Upper lobe of right lung (tissue), 1 donor: ENCODE measurements at regions not wholly inside any gene's neighbourhood (a gene's known extent, or its start where the extent isn't known, plus 50 kb on each side); places are given as distances from the start of the nearest gene placed in this dataset.

Experiments
- ATAC-seq: fragments of 200-7000 bp; cut with Tn5 transposase; one replicate; pipeline ENCODE4 v1.9.1; 2020; ENCODE audit warnings: mild to moderate bottlenecking, moderate library complexity
- DNase-seq: peaks from one replicate; pipeline ENCODE4 v3.0.0-alpha.2; 2020
- H3K27ac ChIP-seq: fragments of 200-600 bp; one replicate; pipeline ENCODE4 v1.8.0; 2022
- H3K27me3 ChIP-seq: fragments of 200-600 bp; one replicate; pipeline ENCODE4 v1.8.0; 2022; ENCODE audit warnings: mild to moderate bottlenecking
- H3K36me3 ChIP-seq: fragments of 200-600 bp; one replicate; pipeline ENCODE4 v1.8.0; 2022
- H3K4me1 ChIP-seq: fragments of 200-600 bp; one replicate; pipeline ENCODE4 v1.8.0; 2022
- H3K4me3 ChIP-seq: fragments of 200-600 bp; one replicate; pipeline ENCODE4 v1.8.0; 2022; ENCODE audit warnings: mild to moderate bottlenecking
- H3K9me3 ChIP-seq: fragments of 200-600 bp; one replicate; pipeline ENCODE4 v1.8.0; 2022
- intact Hi-C: fragments of 100-400 bp; cut with DNase I; formaldehyde crosslinking; loops from one replicate; pipeline ENCODE4 v1.11.0; 2022
- TF ChIP-seq, protein P1 (sequence below): fragments of 200-600 bp; IDR thresholded peaks from one replicate; pipeline ENCODE4 v1.8.0; 2022; ENCODE audit warnings: antibody characterized with exemption
- donor health status: DM: no; HTN: yes; CAD: no; lungs with severe emphysema.

DNA sequence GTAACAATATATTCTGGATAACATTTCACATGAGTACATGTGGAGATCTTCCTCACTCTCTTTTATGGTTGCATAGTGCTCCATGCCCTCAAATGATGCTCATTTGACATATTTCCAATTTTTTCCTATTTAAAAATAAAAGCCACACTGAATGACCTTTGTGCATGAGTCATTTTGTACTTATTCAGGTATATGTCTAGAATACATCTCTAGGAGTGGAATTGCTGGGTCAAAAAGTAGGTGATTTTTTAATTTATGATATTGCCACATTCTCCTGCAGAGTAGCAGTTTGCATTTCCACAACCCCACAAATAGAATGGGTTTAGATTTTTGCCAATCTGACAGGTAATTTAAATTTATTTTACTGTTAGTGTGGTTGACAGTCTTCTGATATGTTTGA lies 104.8 kb downstream of the RPAP3 start:
- Histone ChIP-seq H3K36me3 (no peaks in the 10 kb centered on the region), H3K27me3 (no peaks in the 10 kb centered on the region), H3K4me1 (no peaks in the 10 kb centered on the region), H3K4me3 (no peak overlapping the region), H3K9me3 (no peaks in the 10 kb centered on the region), H3K27ac (no peak overlapping the region)
- ATAC-seq (no peak), DNase-seq (no peak)
- intact Hi-C loops: no loop called here
- TF ChIP-seq, protein P1, sequence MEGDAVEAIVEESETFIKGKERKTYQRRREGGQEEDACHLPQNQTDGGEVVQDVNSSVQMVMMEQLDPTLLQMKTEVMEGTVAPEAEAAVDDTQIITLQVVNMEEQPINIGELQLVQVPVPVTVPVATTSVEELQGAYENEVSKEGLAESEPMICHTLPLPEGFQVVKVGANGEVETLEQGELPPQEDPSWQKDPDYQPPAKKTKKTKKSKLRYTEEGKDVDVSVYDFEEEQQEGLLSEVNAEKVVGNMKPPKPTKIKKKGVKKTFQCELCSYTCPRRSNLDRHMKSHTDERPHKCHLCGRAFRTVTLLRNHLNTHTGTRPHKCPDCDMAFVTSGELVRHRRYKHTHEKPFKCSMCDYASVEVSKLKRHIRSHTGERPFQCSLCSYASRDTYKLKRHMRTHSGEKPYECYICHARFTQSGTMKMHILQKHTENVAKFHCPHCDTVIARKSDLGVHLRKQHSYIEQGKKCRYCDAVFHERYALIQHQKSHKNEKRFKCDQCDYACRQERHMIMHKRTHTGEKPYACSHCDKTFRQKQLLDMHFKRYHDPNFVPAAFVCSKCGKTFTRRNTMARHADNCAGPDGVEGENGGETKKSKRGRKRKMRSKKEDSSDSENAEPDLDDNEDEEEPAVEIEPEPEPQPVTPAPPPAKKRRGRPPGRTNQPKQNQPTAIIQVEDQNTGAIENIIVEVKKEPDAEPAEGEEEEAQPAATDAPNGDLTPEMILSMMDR: no peak

- Histone ChIP-seq H3K27ac (no peak overlapping the region), H3K4me3 (no peak overlapping the region), H3K27me3 (no peaks in the 10 kb centered on the region), H3K9me3 (no peaks in the 10 kb centered on the region), H3K4me1 (no peaks in the 10 kb centered on the region), H3K36me3 (no peaks in the 10 kb centered on the region)
- no peak for ATAC-seq
- DNase-seq: no peak
- intact Hi-C loops: no loop called here
- TF ChIP-seq, protein P1: no peak
Observed at GRCh38 chr12:47591795-47592194, 114.0 kb downstream of the RPAP3 start.

DNA sequence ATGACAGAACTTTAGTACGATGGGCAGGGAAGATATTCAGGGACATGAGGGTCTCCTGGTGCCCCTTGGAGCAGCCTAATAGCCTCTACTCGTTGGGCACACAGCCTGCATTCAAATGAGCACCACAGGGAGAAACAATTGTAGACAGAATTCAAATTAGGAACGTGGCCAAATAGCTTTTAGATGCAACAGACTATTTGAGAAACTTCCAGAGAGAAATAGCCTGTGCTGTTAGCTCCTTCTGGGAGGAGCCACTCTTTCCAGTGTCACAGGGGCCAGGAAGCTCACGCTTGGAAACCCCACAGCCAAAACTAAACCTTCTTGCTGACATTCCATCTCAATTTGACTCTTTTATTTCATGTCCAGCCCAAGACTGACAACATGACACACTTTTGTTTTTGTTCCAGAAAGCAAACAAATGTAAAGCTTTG lies 114.5 kb downstream of the RPAP3 start:
- Histone ChIP-seq H3K9me3 (no peaks in the 10 kb centered on the region), H3K27me3 (no peaks in the 10 kb centered on the region), H3K4me3 (no peak overlapping the region), H3K27ac (no peak overlapping the region), H3K36me3 (no peaks in the 10 kb centered on the region), H3K4me1 (no peaks in the 10 kb centered on the region)
- ATAC-seq (no peak), DNase-seq (no peak)
- intact Hi-C loops: no loop called here
- TF ChIP-seq, protein P1: no peak

DNA sequence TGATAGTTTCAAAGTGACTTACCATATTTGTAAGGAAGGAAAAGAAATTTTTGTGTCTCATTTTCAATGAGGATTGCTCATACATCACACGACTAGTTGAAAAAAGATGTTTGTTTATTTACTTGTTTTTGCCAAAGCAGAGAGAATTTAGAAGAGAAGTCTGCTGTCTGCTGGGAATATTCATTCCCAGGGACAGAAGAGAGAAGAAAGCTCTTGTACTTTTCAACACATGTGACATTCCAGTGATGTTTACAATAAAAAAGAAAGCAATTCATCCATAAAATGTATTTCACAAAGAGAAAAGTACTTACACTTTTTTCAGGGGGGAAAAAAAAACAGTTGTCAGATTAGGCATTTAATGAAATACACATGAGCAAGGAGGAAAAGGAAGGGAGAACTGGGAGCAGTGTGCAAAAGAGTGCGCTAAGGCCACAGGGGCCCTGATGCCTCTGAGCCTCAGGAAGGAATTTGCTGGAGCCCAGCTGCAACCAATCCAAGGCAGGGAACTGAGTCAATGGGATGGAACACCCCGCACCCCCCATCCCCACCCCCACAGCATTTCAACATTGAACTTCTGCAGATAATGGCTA lies 115.0 kb downstream of the RPAP3 start:
- Histone ChIP-seq H3K9me3 (no peaks in the 10 kb centered on the region), H3K27ac (no peak overlapping the region), H3K4me1 (no peaks in the 10 kb centered on the region)

DNA sequence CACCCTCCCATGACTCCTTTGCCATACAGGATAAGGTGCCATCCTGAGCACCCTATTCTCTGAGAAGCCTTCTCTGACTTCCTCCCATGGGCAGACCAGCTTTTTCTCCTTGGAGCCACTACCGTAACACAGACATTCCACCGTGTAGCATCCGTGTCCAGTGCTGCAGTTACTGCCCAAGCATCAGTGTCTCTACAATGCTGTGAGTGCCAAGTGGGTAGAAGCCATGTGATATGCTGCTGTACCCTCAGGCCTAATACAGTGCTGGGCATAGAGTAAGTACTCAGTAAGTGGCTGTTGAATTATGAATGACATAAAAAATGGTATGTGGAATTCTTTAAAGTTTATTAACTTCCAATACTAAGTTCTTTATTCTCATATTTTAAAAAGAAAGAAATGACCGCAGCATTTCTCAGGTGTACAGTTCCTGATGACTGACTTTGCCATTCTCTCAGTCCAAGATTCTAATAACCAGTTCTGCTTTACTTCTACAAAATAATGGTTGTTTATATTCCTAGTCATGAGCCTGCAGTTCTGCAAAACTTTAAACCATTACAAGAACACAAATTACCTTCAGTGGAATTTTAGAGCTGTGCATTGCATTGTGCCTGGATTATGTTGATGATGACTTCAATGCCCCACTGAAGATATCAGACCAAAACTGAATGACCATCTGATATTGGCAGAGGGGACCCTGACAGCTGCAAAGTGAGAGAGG lies 118.7 kb downstream of the RPAP3 start:
- DNase-seq (no peak), ATAC-seq (no peak)
- TF ChIP-seq, protein P1: no peak
- H3K4me1 ChIP-seq: no peaks in the 10 kb centered on the region
- H3K4me3 ChIP-seq: no peak overlapping the region
- no peak overlapping the region for H3K27ac ChIP-seq
- no peaks in the 10 kb centered on the region for H3K9me3 ChIP-seq
- H3K36me3 ChIP-seq: no peaks in the 10 kb centered on the region
- intact Hi-C loops: no loop called here
- H3K27me3 ChIP-seq: no peaks in the 10 kb centered on the region

More for the DNA sequence above, 115.0 kb downstream of the RPAP3 start:
- TF ChIP-seq, protein P1: no peak
- no peak for ATAC-seq
- no peak for DNase-seq
- H3K36me3 ChIP-seq: no peaks in the 10 kb centered on the region
- no peaks in the 10 kb centered on the region for H3K27me3 ChIP-seq
- no peak overlapping the region for H3K4me3 ChIP-seq
- intact Hi-C loops: no loop called here
